Central memory CD8-positive, alpha-beta T cell (primary cell): ENCODE measurements at regions not wholly inside any gene's neighbourhood (a gene's known extent, or its start where the extent isn't known, plus 50 kb on each side); places are given as distances from the start of the nearest gene placed in this dataset.

Experiments used
- ATAC-seq: fragments of 150-1000 bp; cut with Tn5 transposase; replicated peaks from 2 replicates; pipeline ENCODE4 v1.10.0; 2022; ENCODE audit warnings: mild to moderate bottlenecking, moderate FRiP score, moderate number of reproducible peaks; ENCODE audit not compliant: poor library complexity, severe bottlenecking; ENCODE audit errors: extremely low read depth
- DNase-seq, 2 donors: peaks; one replicate each; pipeline ENCODE4 v3.0.0; 2021; ENCODE audit warnings: low spot score in 2 of 2
- H3K27ac Mint-ChIP-seq: one replicate; pipeline ENCODE4 v1.8.0; 2022; ENCODE audit warnings: low read depth, mild to moderate bottlenecking, moderate library complexity, mixed read lengths
- H3K27me3 Mint-ChIP-seq: one replicate; pipeline ENCODE4 v1.8.0; 2022; ENCODE audit warnings: mixed read lengths
- H3K36me3 Mint-ChIP-seq: one replicate; pipeline ENCODE4 v1.8.0; 2022; ENCODE audit warnings: mild to moderate bottlenecking, moderate library complexity, mixed read lengths; ENCODE audit not compliant: insufficient read depth
- H3K4me1 Mint-ChIP-seq: one replicate; pipeline ENCODE4 v1.8.0; 2022; ENCODE audit warnings: mixed read lengths
- H3K4me3 Mint-ChIP-seq: one replicate; pipeline ENCODE4 v1.8.0; 2022; ENCODE audit warnings: mild to moderate bottlenecking, moderate library complexity, mixed read lengths
- H3K9me3 Mint-ChIP-seq: one replicate; pipeline ENCODE4 v1.8.0; 2022; ENCODE audit warnings: mixed read lengths

DNA sequence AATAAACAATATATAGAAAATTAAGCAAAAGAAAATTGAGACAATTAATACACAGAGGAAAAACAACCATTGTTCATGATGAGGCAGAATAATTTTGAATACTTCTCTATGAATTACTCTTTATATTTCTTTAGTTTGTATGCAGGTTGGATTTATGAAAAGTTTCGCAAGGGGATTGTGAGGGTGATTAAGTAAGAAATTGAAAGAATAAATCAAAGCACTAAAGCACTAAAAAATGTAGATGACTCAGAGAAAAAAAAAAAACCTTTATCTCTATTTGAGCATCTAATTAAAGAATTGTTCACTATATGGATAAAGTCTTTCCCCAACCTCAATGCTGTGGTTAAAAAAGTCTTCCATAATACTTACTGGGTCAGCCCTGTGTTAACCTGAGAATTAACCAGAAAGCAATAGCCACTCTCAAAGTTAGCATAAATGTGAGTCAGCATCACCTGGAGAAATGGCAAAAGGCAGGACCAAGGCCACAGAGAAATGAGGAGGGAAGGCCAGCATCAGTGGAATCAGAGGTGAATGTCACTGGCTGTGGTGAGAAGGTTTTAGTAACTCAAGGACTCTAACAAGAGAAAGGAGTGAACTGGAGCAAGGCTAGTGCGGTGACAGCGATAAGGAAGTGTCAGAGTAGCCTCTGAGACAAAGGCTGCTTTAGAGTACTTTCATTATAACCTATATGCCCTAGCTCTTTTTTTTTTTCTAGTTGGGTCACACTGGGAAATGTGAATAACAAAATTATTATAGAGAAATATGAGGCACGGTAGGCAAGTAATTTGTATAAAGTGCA is 310.4 kb downstream of the KCNC2 start:
- H3K9me3 Mint-ChIP-seq: peaks cover 3% of the 10 kb centered on the region
- H3K27me3 Mint-ChIP-seq: no peaks in the 10 kb centered on the region
- H3K4me3 Mint-ChIP-seq: no peak overlapping the region
- H3K4me1 Mint-ChIP-seq: no peaks in the 10 kb centered on the region
- no peak overlapping the region for H3K27ac Mint-ChIP-seq
- ATAC-seq (no peak), DNase-seq (no peak)
- peaks cover 1% of the 10 kb centered on the region for H3K36me3 Mint-ChIP-seq

DNA sequence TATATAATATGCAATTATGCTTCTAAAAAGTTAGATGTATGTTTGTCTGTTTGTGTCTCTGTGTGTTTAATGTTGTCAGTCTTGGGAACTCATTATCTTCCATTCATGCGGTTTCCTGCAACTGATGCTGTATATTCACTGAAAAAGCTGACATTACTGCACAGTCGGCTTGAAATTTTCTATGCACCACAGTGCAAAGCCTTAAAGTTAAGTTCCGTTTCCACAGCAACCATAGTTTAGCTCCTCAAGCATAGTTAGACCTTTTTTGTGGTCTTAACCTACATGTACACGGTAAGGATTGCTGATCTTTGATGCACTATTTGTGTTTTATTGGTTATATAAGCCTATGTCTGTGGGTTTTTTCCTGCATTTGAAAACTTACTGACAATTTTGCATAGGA is 309.4 kb downstream of the KCNC2 start:
- no peak for DNase-seq
- H3K36me3 Mint-ChIP-seq: peaks cover 1% of the 10 kb centered on the region
- H3K9me3 Mint-ChIP-seq: peaks cover 3% of the 10 kb centered on the region
- peak; percentile 56 for ATAC-seq
- H3K4me3 Mint-ChIP-seq: no peak overlapping the region
- H3K27ac Mint-ChIP-seq: no peak overlapping the region
- no peaks in the 10 kb centered on the region for H3K4me1 Mint-ChIP-seq
- no peaks in the 10 kb centered on the region for H3K27me3 Mint-ChIP-seq

DNA sequence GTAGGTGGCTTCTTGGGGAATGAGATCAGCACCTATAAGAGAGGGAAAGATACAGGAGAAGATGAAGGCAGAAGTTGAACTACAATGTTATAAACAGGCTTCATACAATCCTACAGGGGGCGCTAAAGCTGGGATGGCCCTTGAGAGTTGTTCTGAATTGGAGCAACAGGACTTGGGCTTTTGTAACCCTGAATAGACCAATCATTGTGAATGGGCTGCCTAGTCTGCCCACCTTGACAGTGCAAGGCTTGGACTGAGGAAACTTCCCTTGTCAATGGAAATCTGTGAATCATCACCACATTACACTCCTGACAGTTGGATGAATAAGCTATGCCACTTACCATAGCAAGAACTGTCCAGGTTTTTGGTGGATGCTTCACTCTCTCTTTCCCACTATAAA is 306.1 kb downstream of the KCNC2 start:
- Mint-ChIP-seq H3K9me3 (peaks cover 3% of the 10 kb centered on the region), H3K36me3 (peaks cover 1% of the 10 kb centered on the region), H3K27ac (no peak overlapping the region), H3K4me3 (no peak overlapping the region), H3K4me1 (no peaks in the 10 kb centered on the region), H3K27me3 (no peaks in the 10 kb centered on the region)
- no peak for DNase-seq
- no peak for ATAC-seq

DNA sequence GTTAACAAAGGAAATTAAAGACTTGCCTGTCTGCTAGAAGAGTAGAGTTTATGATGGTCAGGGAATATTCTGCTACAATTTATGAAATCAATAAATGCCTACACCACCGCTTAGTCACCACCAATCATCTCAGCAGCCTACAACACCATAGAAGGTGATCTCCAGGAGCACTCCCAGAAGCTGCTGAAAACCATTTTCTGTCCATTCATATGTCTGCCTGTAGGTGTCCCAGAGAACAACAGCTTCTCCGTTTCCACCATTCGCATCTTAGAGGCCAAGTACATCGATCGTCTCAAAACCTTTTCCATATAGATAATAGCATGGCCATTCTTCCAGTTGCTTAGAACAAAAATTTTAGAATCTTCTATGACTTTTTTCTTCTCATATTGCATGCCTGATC is 303.4 kb downstream of the KCNC2 start:
- Mint-ChIP-seq H3K4me3 (no peak overlapping the region), H3K27ac (no peak overlapping the region), H3K36me3 (peaks cover 1% of the 10 kb centered on the region), H3K9me3 (peaks cover 3% of the 10 kb centered on the region), H3K27me3 (no peaks in the 10 kb centered on the region), H3K4me1 (no peaks in the 10 kb centered on the region)
- ATAC-seq (no peak), DNase-seq (no peak)

DNA sequence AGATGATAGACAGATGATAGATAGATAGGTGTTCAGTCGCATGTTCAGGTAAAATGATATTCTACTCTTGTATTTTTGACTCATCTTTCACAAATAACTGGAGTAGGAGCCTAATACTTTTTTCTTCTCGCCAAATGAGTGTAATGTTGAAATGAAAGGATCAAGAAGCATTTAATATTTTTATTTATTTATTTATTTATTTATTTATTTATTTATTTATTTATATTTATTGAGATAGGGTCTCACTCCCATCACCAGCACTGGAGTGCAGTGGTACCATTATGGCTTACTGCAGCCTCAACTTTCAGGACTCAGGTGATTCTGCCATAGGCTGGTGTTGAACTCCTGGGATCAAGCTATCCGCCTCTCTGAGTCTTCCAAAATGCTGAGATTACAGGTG is 298.8 kb downstream of the KCNC2 start:
- no peaks in the 10 kb centered on the region for H3K4me1 Mint-ChIP-seq

DNA sequence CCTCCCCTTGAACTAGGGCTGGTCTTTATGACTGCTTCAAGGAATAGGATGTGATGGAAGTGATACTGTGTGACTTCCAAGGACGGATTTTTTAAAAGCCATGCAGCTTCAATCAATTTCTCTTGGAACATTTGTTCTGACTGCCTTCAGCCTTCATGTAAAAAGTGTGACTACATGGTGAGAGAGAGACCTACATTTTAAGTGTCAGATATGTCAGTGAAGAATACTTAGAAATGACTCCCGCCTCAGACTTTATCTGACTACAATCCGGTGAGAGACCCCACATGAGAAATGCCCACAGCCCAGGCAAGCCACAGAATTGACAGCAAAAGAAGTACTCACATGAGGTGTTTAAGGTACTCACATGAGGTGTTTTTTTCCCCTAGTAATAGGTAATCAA is 295.3 kb downstream of the KCNC2 start:
- Mint-ChIP-seq H3K4me3 (no peak overlapping the region), H3K36me3 (no peaks in the 10 kb centered on the region), H3K27ac (no peak overlapping the region), H3K9me3 (no peaks in the 10 kb centered on the region), H3K27me3 (no peaks in the 10 kb centered on the region), H3K4me1 (no peaks in the 10 kb centered on the region)
- DNase-seq (no peak), ATAC-seq (no peak)

More for the DNA sequence above, 298.8 kb downstream of the KCNC2 start:
- Mint-ChIP-seq H3K9me3 (no peaks in the 10 kb centered on the region), H3K27ac (no peak overlapping the region), H3K27me3 (no peaks in the 10 kb centered on the region), H3K4me3 (no peak overlapping the region), H3K36me3 (no peaks in the 10 kb centered on the region)
- ATAC-seq: no peak
- no peak for DNase-seq

DNA sequence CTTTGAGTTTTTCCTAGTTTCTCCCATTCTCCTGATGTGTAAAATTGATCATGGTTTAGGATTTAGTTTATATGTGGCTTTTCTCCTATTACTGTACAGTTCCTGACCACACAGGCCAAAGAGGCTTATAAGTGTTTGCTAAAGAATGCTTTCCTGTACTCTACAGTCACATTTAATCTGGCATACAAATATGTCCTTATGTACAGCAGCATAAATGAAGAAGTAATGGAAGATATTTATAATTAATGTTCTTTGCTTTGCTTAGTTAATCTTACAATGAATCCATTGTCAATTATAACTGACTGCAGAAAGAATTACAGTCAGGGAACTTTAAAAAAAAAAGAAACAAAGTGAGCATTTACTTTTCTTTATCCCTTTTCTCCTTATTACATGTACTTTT is 293.9 kb downstream of the KCNC2 start:
- Mint-ChIP-seq H3K4me3 (no peak overlapping the region), H3K27me3 (no peaks in the 10 kb centered on the region), H3K36me3 (no peaks in the 10 kb centered on the region), H3K9me3 (peaks cover 6% of the 10 kb centered on the region), H3K4me1 (no peaks in the 10 kb centered on the region), H3K27ac (no peak overlapping the region)
- no peak for DNase-seq
- ATAC-seq: no peak

DNA sequence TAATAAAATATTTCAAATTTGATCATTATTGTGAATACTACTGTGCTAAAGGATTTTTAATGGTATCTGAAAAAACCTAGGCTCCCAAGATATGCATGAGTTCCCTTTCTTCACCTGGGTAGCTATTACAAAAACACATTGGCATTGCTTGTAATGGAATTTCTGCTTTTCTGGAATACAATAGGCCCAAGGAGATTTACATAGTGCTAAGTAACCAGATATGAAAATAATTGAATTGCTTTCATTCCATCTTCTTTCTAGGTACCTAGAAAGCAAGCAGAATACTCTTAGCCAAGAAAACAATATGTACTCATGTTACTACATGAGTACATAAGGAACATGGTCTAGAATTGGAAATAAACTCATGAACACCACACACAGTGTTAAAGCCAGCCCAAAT is 291.9 kb downstream of the KCNC2 start:
- Mint-ChIP-seq H3K27me3 (no peaks in the 10 kb centered on the region), H3K27ac (no peak overlapping the region), H3K9me3 (peaks cover 9% of the 10 kb centered on the region), H3K4me3 (no peak overlapping the region), H3K36me3 (no peaks in the 10 kb centered on the region), H3K4me1 (no peaks in the 10 kb centered on the region)
- DNase-seq (no peak), ATAC-seq (no peak)

DNA sequence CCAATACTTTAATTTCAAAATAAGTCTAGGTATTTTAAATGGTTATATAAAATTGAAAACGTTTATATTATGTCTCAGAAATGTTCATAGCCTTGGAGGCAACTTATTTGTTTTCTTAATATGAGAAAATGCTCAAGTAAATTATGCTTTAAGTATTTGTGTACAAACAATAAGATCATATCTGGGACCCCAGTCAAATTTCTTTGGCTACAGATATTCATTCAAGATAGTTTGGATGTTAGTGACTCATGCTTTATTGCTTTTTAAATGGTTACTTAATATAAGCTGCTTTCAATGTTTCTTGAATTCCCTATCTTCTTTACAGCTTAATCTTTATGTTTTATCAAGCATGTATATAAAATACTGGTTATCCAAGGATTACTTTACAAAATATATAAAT is 291.3 kb downstream of the KCNC2 start:
- no peaks in the 10 kb centered on the region for H3K27me3 Mint-ChIP-seq
- H3K4me1 Mint-ChIP-seq: no peaks in the 10 kb centered on the region
- DNase-seq: no peak
- H3K9me3 Mint-ChIP-seq: peaks cover 13% of the 10 kb centered on the region
- ATAC-seq: no peak
- H3K36me3 Mint-ChIP-seq: no peaks in the 10 kb centered on the region
- no peak overlapping the region for H3K4me3 Mint-ChIP-seq
- H3K27ac Mint-ChIP-seq: no peak overlapping the region

DNA sequence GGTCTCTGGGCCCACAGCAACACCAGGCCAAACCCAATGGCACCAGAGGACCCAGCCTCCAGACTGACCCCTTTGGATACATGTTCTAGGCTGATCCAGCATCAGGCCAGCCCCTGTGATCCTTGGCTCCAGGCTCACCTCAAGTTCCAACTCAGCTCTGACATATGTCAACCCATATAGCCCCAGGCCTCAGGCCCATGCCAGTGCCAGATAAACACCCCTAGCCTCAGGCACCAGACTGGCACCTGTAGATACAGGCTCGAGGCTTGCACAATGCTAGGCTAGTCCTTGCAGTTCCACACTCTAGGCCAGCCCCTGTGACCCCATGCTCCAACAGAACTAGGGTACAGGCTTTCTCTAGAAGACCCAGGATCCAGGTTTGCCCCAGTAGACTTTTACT is 287.5 kb downstream of the KCNC2 start:
- ATAC-seq: no peak
- H3K27me3 Mint-ChIP-seq: no peaks in the 10 kb centered on the region

DNA sequence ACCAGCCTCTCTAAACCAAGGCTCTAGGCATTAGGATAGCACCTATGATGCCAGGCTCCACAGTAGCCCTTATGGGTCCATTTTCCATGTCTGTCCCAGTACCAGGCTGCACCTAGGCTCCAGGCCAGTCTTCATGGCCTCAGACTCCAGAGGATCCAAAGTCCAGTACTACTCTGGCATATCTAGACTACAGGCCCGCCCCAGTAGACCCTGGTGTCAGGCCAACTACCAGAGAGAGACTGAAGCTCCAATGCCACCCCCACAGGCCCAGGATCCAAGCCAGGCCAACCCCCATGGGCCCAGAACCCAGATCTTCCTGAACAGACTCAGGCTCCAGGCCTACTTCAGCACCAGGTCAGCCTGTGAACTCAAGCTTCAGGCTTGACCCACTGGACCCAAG is 287.0 kb downstream of the KCNC2 start:
- Mint-ChIP-seq H3K27me3 (no peaks in the 10 kb centered on the region), H3K9me3 (peaks cover 20% of the 10 kb centered on the region)

More for the DNA sequence above, 287.5 kb downstream of the KCNC2 start:
- Mint-ChIP-seq H3K36me3 (no peaks in the 10 kb centered on the region), H3K4me1 (no peaks in the 10 kb centered on the region), H3K27ac (no peak overlapping the region), H3K4me3 (no peak overlapping the region), H3K9me3 (peaks cover 20% of the 10 kb centered on the region)
- DNase-seq: no peak

DNA sequence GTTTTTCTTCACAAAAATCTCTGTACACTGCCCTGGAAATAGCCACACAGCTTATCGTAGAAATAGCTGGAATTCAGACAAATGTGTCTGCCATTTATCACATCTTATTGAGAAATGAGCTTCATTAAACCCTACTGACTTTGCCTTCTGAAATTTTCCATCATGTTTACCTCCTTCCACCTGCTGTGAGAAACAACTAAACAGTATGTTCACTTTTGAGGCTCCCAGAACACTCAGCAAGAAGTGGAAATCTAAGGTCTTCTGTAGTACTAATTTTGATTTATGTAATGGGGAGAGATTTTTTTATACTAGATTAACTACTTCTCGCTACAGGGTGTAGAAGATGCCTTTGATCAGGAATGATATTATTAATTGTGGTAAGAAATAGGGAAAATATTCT is 268.0 kb downstream of the KCNC2 start:
- peaks cover 2% of the 10 kb centered on the region for H3K36me3 Mint-ChIP-seq
- ATAC-seq: no peak
- DNase-seq: no peak
- no peak overlapping the region for H3K27ac Mint-ChIP-seq
- H3K27me3 Mint-ChIP-seq: no peaks in the 10 kb centered on the region
- peaks cover 11% of the 10 kb centered on the region for H3K4me1 Mint-ChIP-seq
- no peaks in the 10 kb centered on the region for H3K9me3 Mint-ChIP-seq
- H3K4me3 Mint-ChIP-seq: no peak overlapping the region

More for the DNA sequence above, 287.0 kb downstream of the KCNC2 start:
- no peak overlapping the region for H3K27ac Mint-ChIP-seq
- no peaks in the 10 kb centered on the region for H3K4me1 Mint-ChIP-seq
- no peaks in the 10 kb centered on the region for H3K36me3 Mint-ChIP-seq
- ATAC-seq (no peak), DNase-seq (no peak)
- H3K4me3 Mint-ChIP-seq: no peak overlapping the region

DNA sequence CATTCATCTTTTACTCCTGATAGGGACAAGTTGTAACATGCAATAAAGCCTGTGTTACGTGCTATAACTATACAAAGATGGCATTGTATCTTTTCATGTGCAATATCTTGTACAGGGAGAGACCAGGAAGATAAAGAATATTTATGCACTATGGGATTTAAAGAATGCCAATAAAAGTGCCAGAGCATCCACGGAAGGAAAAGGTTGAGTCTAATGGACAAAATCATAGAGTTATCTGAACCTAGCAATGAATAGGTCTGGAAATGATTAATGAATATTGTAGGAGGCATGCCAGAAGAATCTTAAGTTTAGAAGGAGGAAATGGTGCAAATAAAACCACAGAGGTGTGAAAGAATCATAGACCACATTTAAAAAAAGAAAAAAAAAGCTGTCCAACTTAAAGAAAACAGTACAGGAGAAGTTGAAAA is 263.9 kb downstream of the KCNC2 start:
- Mint-ChIP-seq H3K4me3 (peak overlapping the region; percentile 39), H3K9me3 (no peaks in the 10 kb centered on the region), H3K36me3 (no peaks in the 10 kb centered on the region), H3K27ac (peak overlapping the region; percentile 13), H3K4me1 (peaks cover 11% of the 10 kb centered on the region), H3K27me3 (no peaks in the 10 kb centered on the region)
- peak; percentile 60 for ATAC-seq
- DNase-seq: no peak
